LNCaP clone FGC (cell line): ENCODE measurements at regions not wholly inside any gene's neighbourhood (a gene's known extent, or its start where the extent isn't known, plus 50 kb on each side); places are given as distances from the start of the nearest gene placed in this dataset.

Experiments
- DNase-seq: peaks from one replicate; pipeline ENCODE4 v3.0.0-alpha.2; 2011; ENCODE audit warnings: low read depth
- H3K4me3 ChIP-seq: 2 replicates; pipeline ENCODE4 v1.5.1; 2011; ENCODE audit warnings: mild to moderate bottlenecking, low read depth, low read length, control low read depth
- CTCF ChIP-seq: IDR thresholded peaks from 2 replicates; pipeline ENCODE4 v1.5.1; 2012; ENCODE audit warnings: mild to moderate bottlenecking; ENCODE audit not compliant: control insufficient read depth, insufficient read depth; ENCODE audit errors: extremely low read depth

- no peak for TF ChIP-seq CTCF
- no peak overlapping the region for H3K4me3 ChIP-seq
- DNase-seq = no peak
Observed at GRCh38 chr12:59151243-59151642, 230.9 kb upstream of the LRIG3 start.

GRCh38 chr12:59149995-59150642 is 229.8 kb upstream of the LRIG3 start:
- H3K4me3 ChIP-seq = no peak overlapping the region
- peak; percentile 99 for TF ChIP-seq CTCF
- peak; percentile 77 for DNase-seq

- no peak overlapping the region for H3K4me3 ChIP-seq
- no peak for DNase-seq
- no peak for TF ChIP-seq CTCF
Observed at GRCh38 chr12:59147791-59148190, 227.5 kb upstream of the LRIG3 start.

DNA sequence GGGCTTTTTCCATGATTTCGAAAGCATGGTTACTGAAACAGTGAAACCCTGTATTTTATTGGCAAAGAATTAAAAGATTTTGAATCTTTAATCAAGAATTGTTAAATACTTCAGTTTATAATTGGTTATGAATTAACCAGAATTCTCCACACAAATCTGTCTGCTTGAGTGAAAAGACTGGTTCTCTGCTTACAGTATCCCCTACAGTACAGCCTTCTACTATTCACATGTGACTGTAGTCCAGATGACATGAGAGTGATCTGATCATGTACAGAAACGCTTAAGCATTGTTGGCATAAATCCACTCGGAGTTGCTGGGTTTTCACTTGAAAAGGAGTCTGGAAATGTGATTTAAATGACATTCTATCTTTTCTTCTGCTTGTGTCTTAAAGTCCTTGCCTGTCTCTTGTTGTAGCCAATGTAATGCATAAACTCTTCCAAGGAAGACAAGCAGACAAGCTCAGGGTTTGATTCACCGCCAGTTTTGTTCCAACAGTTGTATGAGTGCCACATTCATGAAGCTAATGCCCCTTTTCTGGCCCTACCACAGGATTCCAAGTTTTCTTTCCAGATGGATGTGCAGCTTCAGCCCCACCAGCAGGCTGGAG is 222.0 kb upstream of the LRIG3 start:
- no peak for TF ChIP-seq CTCF
- DNase-seq = no peak
- H3K4me3 ChIP-seq = no peak overlapping the region

DNA sequence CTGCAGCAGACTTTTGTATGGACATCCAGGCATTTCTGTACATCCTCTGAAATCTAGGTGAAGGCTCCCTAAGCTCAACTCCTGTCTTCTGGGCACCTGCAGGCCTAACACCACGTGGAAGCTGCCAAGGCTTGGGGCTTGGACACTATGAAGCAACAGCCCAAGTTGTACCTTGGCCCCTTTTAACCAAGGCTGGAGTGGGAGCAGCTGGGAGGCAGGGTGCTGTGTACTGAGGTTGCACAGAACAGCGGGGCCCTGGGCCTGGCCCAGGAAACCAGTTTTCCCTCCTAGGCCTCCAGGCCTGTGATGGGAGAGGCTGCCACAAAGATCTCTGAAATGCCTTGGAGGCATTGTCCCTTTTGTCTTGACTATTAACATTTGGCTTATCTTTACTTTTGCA is 214.4 kb upstream of the LRIG3 start:
- TF ChIP-seq CTCF = no peak
- DNase-seq = no peak
- no peak overlapping the region for H3K4me3 ChIP-seq

DNA sequence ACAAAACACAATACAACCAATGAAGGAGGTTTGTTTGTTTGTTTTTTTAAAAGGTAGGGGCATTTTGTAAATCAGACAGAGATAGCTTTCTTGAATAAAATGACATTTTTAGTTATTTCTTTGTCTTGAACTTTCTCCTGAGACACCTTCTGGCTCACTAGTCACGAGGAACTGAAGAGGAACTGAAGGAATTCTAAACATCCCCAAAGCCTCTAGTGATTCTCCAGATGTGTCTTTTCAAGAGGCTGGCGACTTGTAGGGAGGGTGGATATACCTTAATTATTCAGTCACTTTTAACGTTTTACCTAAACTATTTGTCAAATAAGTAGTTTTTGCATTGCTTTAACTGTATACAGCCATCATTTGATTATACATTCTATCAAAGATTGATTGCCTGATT is 211.2 kb upstream of the LRIG3 start:
- no peak for TF ChIP-seq CTCF
- no peak overlapping the region for H3K4me3 ChIP-seq
- DNase-seq = no peak

DNA sequence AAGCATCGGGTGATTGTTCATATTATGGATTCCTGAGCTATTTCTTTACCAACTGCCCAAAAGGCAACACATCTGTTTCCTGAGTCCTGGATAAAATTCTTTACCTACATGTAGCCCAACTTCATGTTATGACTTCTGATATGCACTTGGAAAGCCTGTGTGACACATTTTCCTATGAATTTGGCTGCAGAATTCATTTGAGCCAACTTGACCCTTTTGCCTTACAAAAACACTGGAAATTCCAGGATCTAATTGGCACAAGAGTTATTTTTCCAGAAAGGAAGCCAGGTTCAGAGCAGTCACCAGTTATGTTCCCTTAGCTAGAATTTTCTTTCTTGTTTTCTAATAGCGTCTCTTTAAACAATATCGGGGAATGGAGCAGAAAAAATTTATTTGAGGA is 202.5 kb upstream of the LRIG3 start:
- no peak overlapping the region for H3K4me3 ChIP-seq
- DNase-seq = no peak
- TF ChIP-seq CTCF = no peak
